ENCODE measurements at regions not wholly inside any gene's neighbourhood (a gene's known extent, or its start where the extent isn't known, plus 50 kb on each side); places are given as distances from the start of the nearest gene placed in this dataset.

GRCh38 chr16:85481738-85482137 lies 131.4 kb upstream of the GSE1 start:
- no peaks in the 10 kb centered on the region for H3K27me3 ChIP-seq (ENCODE audit: insufficient read depth, low read length, poor library complexity, severe bottlenecking)
- H4K20me1 ChIP-seq (ENCODE audit: insufficient read depth, low read length, poor library complexity, severe bottlenecking), result no peaks in the 10 kb centered on the region
- no peaks in the 10 kb centered on the region for H3K9me3 ChIP-seq (ENCODE audit: insufficient read depth, low read depth, low read length)
- H3K36me3 ChIP-seq (ENCODE audit: insufficient read depth, low read length), result no peaks in the 10 kb centered on the region; the same call in 1 of the 2 replicates
- H3K4me1 ChIP-seq (ENCODE audit: insufficient read depth, low read length, poor library complexity, severe bottlenecking), result no peaks in the 10 kb centered on the region
- no peak overlapping the region for H2AFZ ChIP-seq (ENCODE audit: low read length)
- no peak for TF ChIP-seq EZH2phosphoT487 (IDR thresholded peaks at IDR 0.05; ENCODE audit: borderline replicate concordance)
- TF ChIP-seq, protein P1, sequence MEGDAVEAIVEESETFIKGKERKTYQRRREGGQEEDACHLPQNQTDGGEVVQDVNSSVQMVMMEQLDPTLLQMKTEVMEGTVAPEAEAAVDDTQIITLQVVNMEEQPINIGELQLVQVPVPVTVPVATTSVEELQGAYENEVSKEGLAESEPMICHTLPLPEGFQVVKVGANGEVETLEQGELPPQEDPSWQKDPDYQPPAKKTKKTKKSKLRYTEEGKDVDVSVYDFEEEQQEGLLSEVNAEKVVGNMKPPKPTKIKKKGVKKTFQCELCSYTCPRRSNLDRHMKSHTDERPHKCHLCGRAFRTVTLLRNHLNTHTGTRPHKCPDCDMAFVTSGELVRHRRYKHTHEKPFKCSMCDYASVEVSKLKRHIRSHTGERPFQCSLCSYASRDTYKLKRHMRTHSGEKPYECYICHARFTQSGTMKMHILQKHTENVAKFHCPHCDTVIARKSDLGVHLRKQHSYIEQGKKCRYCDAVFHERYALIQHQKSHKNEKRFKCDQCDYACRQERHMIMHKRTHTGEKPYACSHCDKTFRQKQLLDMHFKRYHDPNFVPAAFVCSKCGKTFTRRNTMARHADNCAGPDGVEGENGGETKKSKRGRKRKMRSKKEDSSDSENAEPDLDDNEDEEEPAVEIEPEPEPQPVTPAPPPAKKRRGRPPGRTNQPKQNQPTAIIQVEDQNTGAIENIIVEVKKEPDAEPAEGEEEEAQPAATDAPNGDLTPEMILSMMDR (conservative IDR thresholded peaks at IDR 0.05; ENCODE audit: low read length), result no peak
- no peak overlapping the region for H3K9ac ChIP-seq (ENCODE audit: low read depth, low read length, poor library complexity, severe bottlenecking)
- 0 out of 2 replicates have a peak, but pooled peaks cover 2% of the 10 kb centered on the region for H3K79me2 ChIP-seq (ENCODE audit: insufficient read depth, low read length)
- H3K4me2 ChIP-seq (ENCODE audit: low read depth, low read length, poor library complexity, severe bottlenecking), result no peak overlapping the region
- no peaks in the 10 kb centered on the region for H3F3A ChIP-seq (ENCODE audit: low read depth)
- H3K4me3 ChIP-seq (ENCODE audit: low read length, poor library complexity, severe bottlenecking), result no peak overlapping the region
- H3K9me2 ChIP-seq (replicated peaks; ENCODE audit: low read depth, low read length), result no peaks in the 10 kb centered on the region

DNA sequence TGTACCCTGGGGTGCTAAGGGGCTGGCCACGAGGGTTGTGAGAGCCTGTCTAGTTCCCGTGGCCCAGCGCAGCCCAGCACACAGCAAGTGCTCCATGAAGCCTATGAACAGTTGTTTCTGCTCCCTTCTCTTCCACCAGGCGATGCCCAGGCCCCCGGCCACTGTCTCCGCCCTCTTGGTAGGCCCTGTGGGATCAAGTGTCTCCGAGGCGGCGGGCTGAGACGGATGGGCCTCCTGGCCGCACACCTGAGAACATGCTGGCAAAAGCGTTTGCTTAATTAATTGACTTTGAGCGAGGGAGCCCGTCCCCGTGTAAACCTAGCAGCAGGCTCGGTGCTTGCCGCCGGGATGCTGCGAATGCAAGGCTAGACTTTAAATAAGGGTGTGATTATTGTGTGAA lies 129.7 kb upstream of the GSE1 start:
- H2AFZ ChIP-seq (ENCODE audit: low read length), result no peak overlapping the region
- no peaks in the 10 kb centered on the region for H4K20me1 ChIP-seq (ENCODE audit: insufficient read depth, low read length, poor library complexity, severe bottlenecking)
- no peaks in the 10 kb centered on the region for H3K9me2 ChIP-seq (replicated peaks; ENCODE audit: low read depth, low read length)
- no peak overlapping the region for H3K4me2 ChIP-seq (ENCODE audit: low read depth, low read length, poor library complexity, severe bottlenecking)
- H3K4me1 ChIP-seq (ENCODE audit: insufficient read depth, low read length, poor library complexity, severe bottlenecking), result peaks cover 8% of the 10 kb centered on the region
- TF ChIP-seq, protein P1 (conservative IDR thresholded peaks at IDR 0.05; ENCODE audit: low read length), result no peak
- TF ChIP-seq EZH2phosphoT487 (IDR thresholded peaks at IDR 0.05; ENCODE audit: borderline replicate concordance), result no peak
- H3K79me2 ChIP-seq (ENCODE audit: insufficient read depth, low read length), result no peaks in the 10 kb centered on the region
- H3K9ac ChIP-seq (ENCODE audit: low read depth, low read length, poor library complexity, severe bottlenecking), result no peak overlapping the region
- no peaks in the 10 kb centered on the region; the same call in 1 of the 2 replicates for H3K36me3 ChIP-seq (ENCODE audit: insufficient read depth, low read length)
- H3K9me3 ChIP-seq (ENCODE audit: insufficient read depth, low read depth, low read length), result no peaks in the 10 kb centered on the region
- H3K4me3 ChIP-seq (ENCODE audit: low read length, poor library complexity, severe bottlenecking), result no peak overlapping the region
- H3K27me3 ChIP-seq (ENCODE audit: insufficient read depth, low read length, poor library complexity, severe bottlenecking), result no peaks in the 10 kb centered on the region
- H3F3A ChIP-seq (ENCODE audit: low read depth), result no peaks in the 10 kb centered on the region

DNA sequence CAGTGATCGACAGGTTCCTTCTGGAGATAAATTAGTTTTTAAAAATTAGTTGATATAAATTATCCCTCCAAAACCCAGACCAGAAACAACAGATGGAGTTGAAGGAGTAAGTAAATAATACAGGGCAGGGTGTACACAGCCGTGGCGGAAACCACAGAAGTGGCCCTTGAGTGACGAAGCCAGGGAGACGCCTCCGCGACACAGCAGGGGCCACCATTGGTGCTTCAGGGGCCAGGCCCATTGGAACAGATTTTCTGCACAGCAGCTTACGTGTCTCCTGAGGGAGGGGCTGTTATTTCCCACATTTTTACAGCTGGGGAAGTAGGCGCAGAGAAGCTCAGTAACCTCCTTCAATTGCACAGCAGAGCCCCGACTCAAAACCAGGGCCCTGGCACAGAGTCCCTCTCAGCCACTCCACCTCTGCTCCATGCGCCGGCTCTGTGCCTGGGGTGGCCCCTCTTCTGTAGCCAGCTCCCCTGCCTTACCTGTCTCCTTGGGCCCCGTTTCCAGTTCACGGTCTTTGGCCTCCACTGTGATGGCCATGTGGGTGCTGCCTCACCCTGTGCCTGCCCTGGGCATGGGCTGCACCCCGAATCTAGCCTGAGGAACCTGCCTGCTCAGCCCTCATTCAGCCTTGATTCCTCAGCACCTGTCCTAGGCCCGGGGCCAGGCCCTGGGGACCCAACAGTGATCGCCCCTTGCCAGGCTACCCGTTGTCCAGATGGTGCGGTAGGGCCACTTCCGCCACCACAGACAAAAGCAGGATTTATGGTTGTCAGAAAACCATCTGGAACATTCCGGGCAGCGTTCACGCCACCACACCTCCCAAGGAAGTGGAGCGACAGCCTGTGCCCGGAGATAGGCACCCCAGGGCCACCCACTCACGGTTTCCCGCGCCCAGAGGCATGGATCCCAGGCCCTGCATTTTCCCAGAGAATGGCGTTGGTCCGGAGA lies 128.5 kb upstream of the GSE1 start:
- no peaks in the 10 kb centered on the region for H4K20me1 ChIP-seq (ENCODE audit: insufficient read depth, low read length, poor library complexity, severe bottlenecking)
- TF ChIP-seq EZH2phosphoT487 (IDR thresholded peaks at IDR 0.05; ENCODE audit: borderline replicate concordance), result no peak
- TF ChIP-seq, protein P1 (conservative IDR thresholded peaks at IDR 0.05; ENCODE audit: low read length), result no peak
- no peaks in the 10 kb centered on the region; the same call in 1 of the 2 replicates for H3K36me3 ChIP-seq (ENCODE audit: insufficient read depth, low read length)
- H2AFZ ChIP-seq (ENCODE audit: low read length), result no peak overlapping the region
- no peak overlapping the region for H3K4me3 ChIP-seq (ENCODE audit: low read length, poor library complexity, severe bottlenecking)
- no peaks in the 10 kb centered on the region for H3K9me3 ChIP-seq (ENCODE audit: insufficient read depth, low read depth, low read length)
- no peaks in the 10 kb centered on the region for H3K9me2 ChIP-seq (replicated peaks; ENCODE audit: low read depth, low read length)
- H3K27me3 ChIP-seq (ENCODE audit: insufficient read depth, low read length, poor library complexity, severe bottlenecking), result no peaks in the 10 kb centered on the region
- no peak overlapping the region for H3K9ac ChIP-seq (ENCODE audit: low read depth, low read length, poor library complexity, severe bottlenecking)
- peaks cover 12% of the 10 kb centered on the region for H3K4me1 ChIP-seq (ENCODE audit: insufficient read depth, low read length, poor library complexity, severe bottlenecking)
- H3K79me2 ChIP-seq (ENCODE audit: insufficient read depth, low read length), result 0 out of 2 replicates have a peak, but pooled peaks cover under 1% of the 10 kb centered on the region
- H3F3A ChIP-seq (ENCODE audit: low read depth), result no peaks in the 10 kb centered on the region
- H3K4me2 ChIP-seq (ENCODE audit: low read depth, low read length, poor library complexity, severe bottlenecking), result no peak overlapping the region

Measured in Loucy (cell line).